Subcutaneous abdominal adipose tissue (tissue), 5 donors: ENCODE measurements at regions not wholly inside any gene's neighbourhood (a gene's known extent, or its start where the extent isn't known, plus 50 kb on each side); places are given as distances from the start of the nearest gene placed in this dataset.

ENCODE experiments used
- H3K27ac ChIP-seq: one replicate; pipeline ENCODE4 v1.7.0; 2013; ENCODE audit warnings: low read depth, mild to moderate bottlenecking, inconsistent platforms, low read length, moderate library complexity
- H3K27me3 ChIP-seq, 5 donors: one replicate each; pipeline ENCODE4 v1.7.0; 2013; ENCODE audit warnings: low read length in 5 of 5, inconsistent platforms in 1 of 5; ENCODE audit not compliant: control insufficient read depth in 5 of 5, insufficient read depth in 4 of 5
- H3K36me3 ChIP-seq, 5 donors: one replicate each; pipeline ENCODE4 v1.7.0; 2013; ENCODE audit warnings: low read length in 5 of 5; ENCODE audit not compliant: control insufficient read depth in 5 of 5, insufficient read depth in 5 of 5
- H3K4me1 ChIP-seq, 5 donors: one replicate each; pipeline ENCODE4 v1.7.0; 2013; ENCODE audit warnings: low read length in 5 of 5, mild to moderate bottlenecking in 3 of 5, moderate library complexity in 1 of 5; ENCODE audit not compliant: control insufficient read depth in 5 of 5, insufficient read depth in 5 of 5
- H3K4me3 ChIP-seq, 5 donors: one replicate each; pipeline ENCODE4 v1.7.0; 2013; ENCODE audit warnings: low read length in 5 of 5, low read depth in 1 of 5
- H3K9ac ChIP-seq, 5 donors: one replicate each; pipeline ENCODE4 v1.7.0; 2013; ENCODE audit warnings: low read length in 5 of 5, mild to moderate bottlenecking in 4 of 5, moderate library complexity in 3 of 5
- H3K9me3 ChIP-seq, 5 donors: one replicate each; pipeline ENCODE4 v1.7.0; 2013; ENCODE audit warnings: low read length in 5 of 5; ENCODE audit not compliant: control insufficient read depth in 5 of 5
- donor health status: healthy.
- donor health status: healthy.
- donor health status: healthy.
- donor health status: healthy.
- donor health status: healthy.

GRCh38 chr20:6418732-6419131 lies 295.9 kb upstream of the FERMT1 start:
- Histone ChIP-seq H3K27ac (no peak overlapping the region), H3K36me3 (no peaks in the 10 kb centered on the region), H3K9me3 (no peaks in the 10 kb centered on the region), H3K9ac (no peak overlapping the region), H3K4me1 (no peaks in the 10 kb centered on the region), H3K4me3 (no peak overlapping the region), H3K27me3 (no peaks in the 10 kb centered on the region)

- no peaks in the 10 kb centered on the region for H3K36me3 ChIP-seq
- H3K9ac ChIP-seq, result no peak overlapping the region
- no peaks in the 10 kb centered on the region for H3K27me3 ChIP-seq
- H3K9me3 ChIP-seq, result no peaks in the 10 kb centered on the region
- H3K4me3 ChIP-seq, result no peak overlapping the region
- no peaks in the 10 kb centered on the region for H3K4me1 ChIP-seq
- H3K27ac ChIP-seq, result no peak overlapping the region
These were observed 293.5 kb upstream of the FERMT1 start for GRCh38 chr20:6416371-6416770.

DNA sequence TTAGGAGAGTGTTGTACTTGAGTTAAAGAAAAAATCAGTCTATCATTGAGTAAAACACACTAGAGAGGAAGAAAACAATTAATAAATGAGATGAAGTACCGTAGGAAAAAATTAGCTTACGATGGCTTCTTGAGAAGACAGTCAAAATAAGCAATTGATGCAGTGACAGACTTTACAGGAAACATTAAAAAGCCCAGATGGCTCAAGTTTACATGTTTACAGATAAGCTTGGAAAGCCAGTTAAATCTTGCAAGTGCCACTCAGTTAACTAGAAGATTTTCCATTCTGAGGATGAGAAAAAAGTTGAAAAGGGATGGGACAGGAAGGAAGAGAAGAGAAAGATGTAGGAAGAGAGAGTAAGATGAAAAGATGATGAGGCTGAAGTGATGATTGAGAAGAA lies 288.8 kb upstream of the FERMT1 start:
- Histone ChIP-seq H3K4me1 (no peaks in the 10 kb centered on the region), H3K4me3 (no peak overlapping the region), H3K36me3 (no peaks in the 10 kb centered on the region), H3K27ac (no peak overlapping the region), H3K9me3 (no peaks in the 10 kb centered on the region), H3K27me3 (no peaks in the 10 kb centered on the region), H3K9ac (no peak overlapping the region)

- H3K9ac ChIP-seq, result no peak overlapping the region
These were observed 287.9 kb upstream of the FERMT1 start for GRCh38 chr20:6410721-6411120.

GRCh38 chr20:6407163-6407562 lies 284.3 kb upstream of the FERMT1 start:
- Histone ChIP-seq H3K27me3 (no peaks in the 10 kb centered on the region), H3K4me1 (no peaks in the 10 kb centered on the region), H3K9ac (no peak overlapping the region), H3K9me3 (peaks cover 0 to 2% (median 0%) of the 10 kb centered on the region in 5 donors), H3K27ac (no peak overlapping the region), H3K36me3 (no peaks in the 10 kb centered on the region), H3K4me3 (no peak overlapping the region)

More at GRCh38 chr20:6410721-6411120, 287.9 kb upstream of the FERMT1 start:
- no peaks in the 10 kb centered on the region for H3K4me1 ChIP-seq
- H3K27me3 ChIP-seq, result no peaks in the 10 kb centered on the region
- no peak overlapping the region for H3K27ac ChIP-seq
- H3K36me3 ChIP-seq, result no peaks in the 10 kb centered on the region
- H3K9me3 ChIP-seq, result no peaks in the 10 kb centered on the region
- H3K4me3 ChIP-seq, result no peak overlapping the region

DNA sequence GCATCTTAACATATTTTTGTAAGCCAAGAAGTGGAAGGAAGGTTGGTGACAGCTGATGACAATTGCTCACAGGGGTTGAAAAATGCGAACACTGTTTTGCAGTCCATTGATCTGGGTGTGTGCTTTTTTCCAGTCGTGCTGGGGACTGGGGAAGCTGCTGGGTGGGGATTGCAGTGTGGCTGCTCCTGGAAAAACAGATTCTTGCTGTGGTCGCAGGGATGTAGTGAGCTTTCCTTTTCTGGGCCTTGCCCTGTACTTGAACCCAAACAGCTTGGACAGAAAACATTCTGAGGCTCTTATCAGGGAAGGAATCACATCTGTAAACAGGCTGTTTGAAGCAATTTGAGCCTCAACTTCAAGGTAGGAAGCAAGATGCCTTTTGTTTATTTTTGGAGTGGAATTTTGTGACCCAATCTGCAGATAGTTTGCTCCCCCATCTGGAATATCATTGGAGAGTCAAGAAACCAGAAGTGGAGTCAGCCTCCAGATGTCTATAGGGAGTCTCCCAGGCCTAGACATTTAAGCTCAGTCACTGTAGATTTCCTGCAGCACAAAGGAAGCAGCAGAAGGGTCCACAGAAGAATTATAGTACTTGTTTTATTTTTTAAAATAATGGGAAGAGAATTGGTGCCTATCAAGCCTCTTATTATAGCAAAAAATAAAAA lies 279.2 kb upstream of the FERMT1 start:
- no peaks in the 10 kb centered on the region for H3K36me3 ChIP-seq
- H3K4me3 ChIP-seq, result no peak overlapping the region
- H3K27ac ChIP-seq, result no peak overlapping the region
- peaks cover 0 to 2% (median 0%) of the 10 kb centered on the region in 5 donors for H3K9me3 ChIP-seq
- no peak overlapping the region for H3K9ac ChIP-seq
- no peaks in the 10 kb centered on the region for H3K27me3 ChIP-seq
- H3K4me1 ChIP-seq, result no peaks in the 10 kb centered on the region

DNA sequence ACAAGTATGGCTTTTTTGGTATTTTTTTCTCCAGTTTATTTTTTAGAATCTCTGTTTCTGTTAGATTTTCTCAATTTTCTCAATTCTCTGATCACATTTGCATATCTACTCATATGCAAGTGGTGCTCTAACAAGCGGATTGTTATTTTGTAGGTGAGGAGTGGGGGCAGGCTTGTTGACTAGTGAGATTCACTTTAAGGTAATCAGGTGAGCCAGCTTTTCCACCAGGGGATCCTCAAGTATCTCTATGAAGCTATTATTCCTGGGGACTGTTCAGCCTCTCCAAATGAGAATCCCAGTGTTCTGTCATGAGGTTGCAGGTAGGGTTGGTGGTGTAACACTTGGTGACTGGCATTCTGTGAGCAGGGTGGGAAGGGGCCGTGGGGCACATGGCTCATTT lies 274.3 kb upstream of the FERMT1 start:
- Histone ChIP-seq H3K36me3 (no peaks in the 10 kb centered on the region), H3K27me3 (no peaks in the 10 kb centered on the region), H3K4me3 (no peak overlapping the region), H3K27ac (no peak overlapping the region), H3K9me3 (no peaks in the 10 kb centered on the region), H3K9ac (no peak overlapping the region), H3K4me1 (no peaks in the 10 kb centered on the region)

DNA sequence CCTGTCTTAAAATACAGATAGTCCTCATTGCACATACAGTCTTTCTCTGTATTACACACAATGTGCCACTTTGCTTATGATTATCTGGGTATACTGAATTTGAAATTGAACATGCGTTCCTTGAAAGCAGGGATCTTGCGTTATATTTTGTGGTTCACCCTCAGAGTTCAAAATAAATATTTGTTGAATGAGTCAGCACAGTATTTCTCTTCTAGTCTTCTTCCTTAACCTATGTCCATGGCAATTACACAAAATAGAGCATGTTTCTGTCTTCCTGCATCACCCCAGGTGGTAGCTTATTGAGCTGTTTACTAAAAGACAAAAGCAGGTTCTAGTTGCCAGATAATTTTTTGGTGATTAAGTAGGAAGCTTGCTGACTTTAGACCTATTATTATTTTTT lies 272.9 kb upstream of the FERMT1 start:
- Histone ChIP-seq H3K9ac (no peak overlapping the region), H3K9me3 (no peaks in the 10 kb centered on the region), H3K36me3 (no peaks in the 10 kb centered on the region), H3K4me3 (no peak overlapping the region), H3K4me1 (no peaks in the 10 kb centered on the region), H3K27ac (no peak overlapping the region), H3K27me3 (no peaks in the 10 kb centered on the region)

DNA sequence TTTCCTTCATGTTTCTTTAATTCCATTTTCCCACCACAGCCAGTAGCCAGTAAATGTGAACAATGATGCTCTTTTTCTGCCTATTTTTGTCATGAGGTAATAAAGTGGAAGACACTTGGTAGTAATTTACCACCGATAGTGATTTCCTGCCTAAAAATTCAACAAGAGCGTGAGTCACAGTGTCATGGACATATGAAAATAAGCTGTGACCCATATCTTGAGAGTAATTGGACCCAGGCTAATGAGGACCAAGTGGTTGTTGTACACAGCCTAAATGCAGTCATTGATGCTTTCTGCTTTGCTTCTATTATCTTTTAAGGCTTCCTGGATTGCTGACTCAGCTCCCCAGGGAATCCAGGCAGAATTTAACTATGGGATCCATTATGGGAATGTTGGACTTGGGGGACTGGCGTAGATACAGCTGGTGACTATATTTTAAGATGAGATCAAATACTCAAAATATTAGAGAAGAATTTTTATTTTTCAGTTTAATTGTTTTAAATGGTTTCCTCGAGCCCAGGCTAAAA lies 265.9 kb upstream of the FERMT1 start:
- Histone ChIP-seq H3K4me3 (no peak overlapping the region), H3K36me3 (no peaks in the 10 kb centered on the region), H3K9ac (no peak overlapping the region), H3K27ac (no peak overlapping the region), H3K4me1 (no peaks in the 10 kb centered on the region), H3K27me3 (peaks cover 0 to 2% (median 0%) of the 10 kb centered on the region in 5 donors), H3K9me3 (no peaks in the 10 kb centered on the region)

GRCh38 chr20:6384956-6385486 lies 262.2 kb upstream of the FERMT1 start:
- Histone ChIP-seq H3K9ac (no peak overlapping the region), H3K9me3 (no peaks in the 10 kb centered on the region), H3K4me3 (no peak overlapping the region)

More at GRCh38 chr20:6384956-6385486, 262.2 kb upstream of the FERMT1 start:
- H3K27me3 ChIP-seq, result peaks cover 0 to 2% (median 0%) of the 10 kb centered on the region in 5 donors
- H3K27ac ChIP-seq, result no peak overlapping the region
- no peaks in the 10 kb centered on the region for H3K4me1 ChIP-seq
- H3K36me3 ChIP-seq, result no peaks in the 10 kb centered on the region
